Stimulated activated CD4-positive, alpha-beta T cell treated with anti-CD3 and anti-CD28 coated beads, Interleukin-15, amount 100 ng/mL, for 48 hours (primary cell): ENCODE measurements at regions not wholly inside any gene's neighbourhood (a gene's known extent, or its start where the extent isn't known, plus 50 kb on each side); places are given as distances from the start of the nearest gene placed in this dataset.

ENCODE experiments used
- DNase-seq, 2 donors: peaks; one replicate each; pipeline ENCODE4 v3.0.0-alpha.2; 2020; ENCODE audit warnings: low read depth in 2 of 2

- no peak for DNase-seq
Observed at GRCh38 chr3:135310317-135310716, 515.3 kb downstream of the EPHB1 start.

- no peak for DNase-seq
Observed at GRCh38 chr3:135311699-135312098, 516.6 kb downstream of the EPHB1 start.

GRCh38 chr3:135314237-135314636 lies 519.2 kb downstream of the EPHB1 start:
- DNase-seq = no peak

- DNase-seq = no peak
Observed at GRCh38 chr3:135324301-135324700, 529.2 kb downstream of the EPHB1 start.

- DNase-seq = no peak
Observed at GRCh38 chr3:135325096-135325495, 530.0 kb downstream of the EPHB1 start.

- no peak for DNase-seq
Observed at GRCh38 chr3:135325726-135326235, 530.7 kb downstream of the EPHB1 start.

- DNase-seq = no peak
Observed at GRCh38 chr3:135326851-135327250, 531.8 kb downstream of the EPHB1 start.

- DNase-seq = no peak
Observed at GRCh38 chr3:135328036-135328435, 533.0 kb downstream of the EPHB1 start.

- DNase-seq = no peak
Observed at GRCh38 chr3:135329479-135329878, 534.4 kb downstream of the EPHB1 start.

GRCh38 chr3:135337192-135337591 lies 542.1 kb downstream of the EPHB1 start:
- DNase-seq = no peak

- no peak for DNase-seq
Observed at GRCh38 chr3:135348690-135349089, 553.6 kb downstream of the EPHB1 start.

- no peak for DNase-seq
Observed at GRCh38 chr3:135349254-135349948, 554.3 kb downstream of the EPHB1 start.

GRCh38 chr3:135352213-135352612 lies 557.2 kb downstream of the EPHB1 start:
- DNase-seq = no peak

- DNase-seq = no peak
Observed at GRCh38 chr3:135362889-135363288, 567.8 kb downstream of the EPHB1 start.

GRCh38 chr3:135364676-135365075 lies 569.6 kb downstream of the EPHB1 start:
- no peak for DNase-seq

GRCh38 chr3:135366816-135367215 lies 571.8 kb downstream of the EPHB1 start:
- DNase-seq = no peak

GRCh38 chr3:135368316-135368715 lies 573.3 kb downstream of the EPHB1 start:
- no peak for DNase-seq

GRCh38 chr3:135368781-135369180 lies 573.7 kb downstream of the EPHB1 start:
- no peak for DNase-seq

GRCh38 chr3:135374571-135374970 lies 579.5 kb downstream of the EPHB1 start:
- no peak for DNase-seq

GRCh38 chr3:135382188-135382587 lies 583.3 kb upstream of the PPP2R3A start:
- DNase-seq = no peak

- no peak for DNase-seq
Observed at GRCh38 chr3:135382621-135383020, 582.9 kb upstream of the PPP2R3A start.

GRCh38 chr3:135383301-135383700 lies 582.2 kb upstream of the PPP2R3A start:
- DNase-seq = no peak

- DNase-seq = no peak
Observed at GRCh38 chr3:135392151-135392550, 573.4 kb upstream of the PPP2R3A start.

- no peak for DNase-seq
Observed at GRCh38 chr3:135393159-135393558, 572.4 kb upstream of the PPP2R3A start.
